HG03378 (cell line): ENCODE measurements at regions not wholly inside any gene's neighbourhood (a gene's known extent, or its start where the extent isn't known, plus 50 kb on each side); places are given as distances from the start of the nearest gene placed in this dataset.

Source experiments
- ATAC-seq: cut with Tn5 transposase; IDR thresholded peaks from one replicate; pipeline ENCODE4 v1.9.1; 2021; ENCODE audit warnings: mild to moderate bottlenecking, moderate library complexity; ENCODE audit not compliant: unreplicated experiment

DNA sequence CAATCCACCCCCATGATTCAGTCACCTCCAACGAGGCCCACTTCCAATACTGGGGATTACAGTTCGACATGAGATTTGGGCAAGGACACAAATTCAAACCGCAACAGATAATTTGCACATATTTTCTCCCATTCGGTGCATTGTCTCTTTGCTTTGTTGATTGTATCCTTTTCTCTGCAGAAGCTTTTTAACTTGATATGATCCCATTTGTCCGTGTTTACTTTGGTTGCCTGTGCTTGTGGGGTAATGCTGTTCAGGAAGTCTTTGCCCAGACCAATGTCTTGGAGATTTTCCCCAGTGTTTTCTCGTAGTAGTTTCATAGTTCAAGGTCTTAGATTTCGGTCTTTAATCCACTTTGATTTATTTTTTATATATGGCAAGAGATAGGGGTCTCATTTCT lies 330.8 kb upstream of the SPRY2 start:
- ATAC-seq, result no peak

DNA sequence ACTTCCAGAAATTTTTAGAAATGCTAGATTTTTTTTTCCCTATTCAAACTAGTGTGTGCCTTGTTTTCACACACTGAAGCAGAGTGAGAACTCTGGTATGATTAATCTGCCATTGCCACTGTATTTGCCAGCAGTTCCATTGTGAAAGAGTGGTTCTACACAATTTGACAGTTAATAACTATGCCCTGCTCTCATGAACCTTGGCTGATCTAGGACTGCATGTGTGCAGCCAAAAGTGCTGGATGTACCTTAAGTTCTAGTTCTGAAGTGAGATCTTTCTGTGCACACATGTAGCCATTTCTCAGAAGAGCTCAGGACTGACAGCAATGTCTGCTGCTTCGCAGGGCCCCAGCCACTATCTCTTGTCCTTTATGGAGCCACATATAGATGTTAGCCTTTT lies 328.2 kb upstream of the SPRY2 start:
- ATAC-seq, result no peak

GRCh38 chr13:80668452-80668851 lies 327.5 kb upstream of the SPRY2 start:
- ATAC-seq, result no peak

GRCh38 chr13:80666782-80667552 lies 326.0 kb upstream of the SPRY2 start:
- ATAC-seq, result no peak

DNA sequence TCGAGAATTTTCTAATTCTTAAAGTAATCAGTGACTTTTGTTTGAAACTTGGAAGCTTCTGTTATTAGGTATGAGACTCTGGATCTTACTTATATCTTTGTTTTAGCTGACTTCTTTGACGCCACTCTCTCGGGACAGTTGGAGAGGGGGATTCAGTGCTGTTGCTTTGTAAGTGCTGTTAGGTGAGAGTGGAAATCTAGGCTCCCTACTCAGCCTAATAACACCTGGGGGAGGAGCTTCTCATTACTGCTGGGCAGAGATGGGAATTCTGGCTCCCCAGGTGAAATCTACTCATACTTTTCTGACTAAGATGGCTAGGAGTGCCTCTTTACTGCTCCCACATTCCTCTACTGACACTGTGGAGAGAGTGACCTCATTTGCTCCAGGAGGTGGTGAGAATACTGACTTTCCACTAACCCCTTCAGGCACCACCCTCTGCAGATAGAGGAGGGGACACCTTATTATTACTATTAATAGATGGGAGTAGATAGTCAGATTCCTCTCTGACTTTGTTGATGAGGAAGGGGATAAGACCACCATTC lies 324.9 kb upstream of the SPRY2 start:
- no peak for ATAC-seq

DNA sequence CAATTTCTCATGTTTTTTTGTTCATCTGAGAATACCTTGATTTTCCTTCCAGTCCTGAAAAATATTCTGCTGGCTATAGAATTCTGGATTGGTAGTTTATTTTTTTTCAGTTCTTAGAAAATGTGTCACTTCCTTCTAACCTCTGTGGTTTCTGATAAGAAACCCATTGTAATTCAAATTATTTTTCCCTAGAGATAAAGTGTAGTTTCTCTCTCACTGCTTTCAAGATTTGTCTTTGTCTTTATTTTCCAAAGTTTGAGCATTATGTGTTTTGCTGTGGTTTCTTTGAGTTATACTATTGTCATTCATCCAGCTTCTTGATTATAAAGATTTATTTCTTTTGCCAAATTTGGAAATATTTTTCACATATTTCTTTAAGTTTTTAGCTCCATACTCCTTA lies 324.0 kb upstream of the SPRY2 start:
- no peak for ATAC-seq

GRCh38 chr13:80663788-80664187 lies 322.9 kb upstream of the SPRY2 start:
- no peak for ATAC-seq

- ATAC-seq, result no peak
Observed at GRCh38 chr13:80658705-80659104, 317.8 kb upstream of the SPRY2 start.

DNA sequence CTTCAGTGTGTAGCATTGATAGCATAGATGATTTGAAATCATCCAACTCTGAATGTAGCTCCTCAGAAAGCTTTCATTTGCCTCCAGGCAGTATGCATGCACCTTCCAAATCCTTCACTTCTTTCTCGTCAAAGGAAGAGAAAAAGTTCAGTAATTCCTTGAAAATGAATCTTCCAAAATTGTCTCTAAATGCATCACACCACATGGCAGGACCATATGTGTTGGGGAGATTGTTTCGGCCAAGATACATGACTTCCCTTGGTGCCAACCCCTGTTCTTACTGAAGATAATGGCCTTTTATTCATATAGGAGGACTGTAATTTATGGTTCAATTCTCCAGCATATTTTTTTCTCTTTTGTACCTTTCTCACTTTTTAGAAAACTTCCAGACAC lies 315.6 kb upstream of the SPRY2 start:
- ATAC-seq, result no peak

GRCh38 chr13:80655778-80656511 lies 315.0 kb upstream of the SPRY2 start:
- no peak for ATAC-seq

- no peak for ATAC-seq
Observed at GRCh38 chr13:80654638-80655249, 313.8 kb upstream of the SPRY2 start.

DNA sequence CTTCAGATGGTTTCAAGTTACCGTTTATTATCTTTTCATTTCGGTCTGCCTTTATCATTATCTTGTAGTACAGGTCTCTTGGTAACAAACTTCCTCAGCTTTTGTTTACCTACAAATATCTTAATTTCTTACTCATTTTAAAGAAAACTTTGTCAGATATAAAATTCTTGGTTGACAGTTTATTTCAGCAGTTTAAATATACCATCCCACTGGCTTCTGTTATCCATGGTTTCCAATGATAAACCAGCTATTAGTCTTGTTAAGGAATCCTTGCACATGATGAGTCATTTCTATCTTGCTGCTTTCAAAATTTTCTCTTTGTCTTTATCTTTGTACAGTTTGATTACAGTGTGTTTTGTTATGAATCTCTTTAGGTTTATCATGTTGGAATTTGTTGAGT lies 308.3 kb upstream of the SPRY2 start:
- no peak for ATAC-seq

GRCh38 chr13:80642641-80643040 lies 301.7 kb upstream of the SPRY2 start:
- no peak for ATAC-seq

DNA sequence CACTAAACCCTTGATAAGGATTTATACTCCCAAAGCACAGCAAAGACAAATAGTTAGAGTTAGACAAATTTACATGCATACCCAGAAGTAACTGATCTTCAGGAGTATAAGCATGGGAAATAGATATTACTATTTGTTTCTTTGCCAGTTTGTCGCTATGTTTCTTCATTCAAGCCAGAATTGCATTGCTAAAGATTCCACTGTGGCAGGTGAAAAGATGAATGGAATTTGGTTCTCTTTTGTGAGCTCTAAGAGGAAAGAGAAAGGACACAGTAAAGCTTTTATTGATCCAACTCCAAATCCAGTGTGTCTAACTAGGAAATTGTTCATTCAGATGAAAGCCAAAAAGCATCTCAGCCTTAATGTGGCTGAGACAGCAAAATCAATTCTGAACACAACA lies 292.3 kb upstream of the SPRY2 start:
- no peak for ATAC-seq

GRCh38 chr13:80630685-80631121 lies 289.8 kb upstream of the SPRY2 start:
- ATAC-seq, result no peak

DNA sequence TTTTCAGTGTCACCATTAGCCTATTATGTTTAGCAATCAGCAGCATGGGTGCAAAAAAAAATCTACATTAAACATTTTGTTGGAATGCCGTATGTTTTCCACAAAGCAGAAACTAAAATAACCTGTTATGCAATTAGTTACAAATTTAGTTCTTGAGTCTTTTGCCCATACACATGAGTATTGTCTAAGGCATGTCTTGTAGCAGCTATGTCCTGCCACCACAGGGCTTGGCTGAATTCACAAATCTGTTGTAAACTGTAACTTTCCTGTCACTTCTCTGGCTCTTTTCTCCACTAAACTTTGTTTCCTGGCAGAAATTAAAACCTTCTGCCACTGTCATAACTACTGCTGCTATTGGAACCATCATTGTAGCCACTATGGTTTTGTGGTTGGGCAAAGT lies 277.9 kb upstream of the SPRY2 start:
- no peak for ATAC-seq

DNA sequence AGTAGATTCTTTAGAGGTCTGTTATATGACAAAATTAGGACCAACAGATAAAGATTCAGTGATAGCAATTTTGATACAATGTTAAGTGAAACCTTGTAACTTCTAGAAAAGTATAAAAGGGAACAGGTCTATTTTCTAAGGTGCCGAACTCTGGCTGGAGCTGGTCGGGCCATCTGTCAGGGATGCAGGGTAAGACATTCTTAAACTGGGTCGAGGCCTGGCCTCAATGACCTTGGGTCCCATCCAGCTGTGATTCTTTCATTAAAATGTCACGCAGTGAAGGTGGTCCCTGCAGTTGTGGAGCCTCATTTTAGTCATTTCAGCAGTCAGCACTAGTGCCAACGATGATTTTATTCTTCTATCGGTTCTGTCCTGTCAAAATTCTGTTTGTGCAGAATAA lies 271.9 kb upstream of the SPRY2 start:
- no peak for ATAC-seq

- no peak for ATAC-seq
Observed at GRCh38 chr13:80611310-80611709, 270.4 kb upstream of the SPRY2 start.

DNA sequence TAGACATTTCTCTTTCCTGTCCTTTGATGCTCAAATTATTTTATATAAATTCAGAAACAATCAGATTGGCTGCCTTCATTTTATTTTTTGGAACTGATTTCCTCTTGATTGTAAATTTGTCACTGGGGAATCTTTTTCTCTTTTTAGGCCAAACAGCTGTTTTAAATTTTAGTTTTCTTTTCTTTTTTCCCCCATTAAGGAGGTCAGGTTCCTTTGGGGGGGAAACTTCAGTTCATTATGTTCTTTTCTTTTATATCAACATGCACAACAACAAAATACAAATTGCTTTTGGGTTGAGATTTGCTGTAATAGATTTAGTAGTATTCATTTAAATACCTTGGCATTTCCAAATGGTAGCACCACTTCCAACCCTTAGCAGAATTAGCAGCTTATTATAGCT lies 264.8 kb upstream of the SPRY2 start:
- no peak for ATAC-seq

- ATAC-seq, result no peak
Observed at GRCh38 chr13:80605011-80605410, 264.1 kb upstream of the SPRY2 start.

GRCh38 chr13:80604098-80604497 lies 263.2 kb upstream of the SPRY2 start:
- ATAC-seq, result no peak

- no peak for ATAC-seq
Observed at GRCh38 chr13:80603351-80603750, 262.4 kb upstream of the SPRY2 start.
